WERI-Rb-1 (cell line): ENCODE measurements at regions not wholly inside any gene's neighbourhood (a gene's known extent, or its start where the extent isn't known, plus 50 kb on each side); places are given as distances from the start of the nearest gene placed in this dataset.

Experiments used
- DNase-seq: peaks from one replicate; pipeline ENCODE4 v3.0.0-alpha.2; 2020
- H3K27ac ChIP-seq: fragments of 250-450 bp; sonication (Bioruptor Pico); 2 replicates; pipeline ENCODE4 v1.5.1; 2020; ENCODE audit warnings: mild to moderate bottlenecking, moderate library complexity
- H3K27me3 ChIP-seq: fragments of 250-450 bp; sonication (Bioruptor Pico); 2 replicates; pipeline ENCODE4 v1.5.1; 2021; ENCODE audit warnings: mild to moderate bottlenecking, low read depth, moderate library complexity; ENCODE audit not compliant: insufficient read depth, severe bottlenecking
- H3K36me3 ChIP-seq: fragments of 250-450 bp; sonication (Bioruptor Pico); 2 replicates; pipeline ENCODE4 v1.5.1; 2020; ENCODE audit warnings: mild to moderate bottlenecking, moderate library complexity
- H3K4me3 ChIP-seq: 2 replicates; pipeline ENCODE4 v1.5.1; 2011; ENCODE audit warnings: low read depth, mild to moderate bottlenecking, control low read depth, low read length
- H3K9me3 ChIP-seq: fragments of 250-450 bp; sonication (Bioruptor Pico); 2 replicates; pipeline ENCODE4 v1.5.1; 2021; ENCODE audit warnings: mild to moderate bottlenecking, moderate library complexity; ENCODE audit not compliant: severe bottlenecking
- CTCF ChIP-seq: IDR thresholded peaks from 2 replicates; pipeline ENCODE4 v1.5.1; 2011; ENCODE audit warnings: low read depth, mild to moderate bottlenecking, control low read depth, inconsistent platforms, low read length

DNA sequence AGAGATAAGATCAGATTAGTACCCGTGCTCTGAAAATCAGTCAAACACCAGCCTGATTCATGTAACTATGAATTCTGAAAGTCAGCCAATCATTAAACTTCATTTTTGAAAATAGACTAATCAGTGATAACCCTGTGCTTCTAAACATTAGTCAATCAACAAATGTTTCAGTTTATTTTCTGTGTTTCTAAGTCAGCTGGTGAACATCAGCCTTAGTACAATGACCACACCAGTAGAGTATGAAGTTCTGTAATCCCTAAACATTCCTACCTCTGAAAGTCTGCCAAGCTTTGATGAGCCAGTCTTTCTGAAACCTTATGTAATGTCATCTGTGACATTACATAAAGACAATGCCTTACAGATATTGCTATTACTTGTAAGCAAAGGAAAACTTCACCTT, 807.4 kb upstream of the CRIM1 start:
- H3K27me3 ChIP-seq, result no peaks in the 10 kb centered on the region
- no peak for TF ChIP-seq CTCF
- no peak for DNase-seq
- no peaks in the 10 kb centered on the region for H3K36me3 ChIP-seq
- H3K27ac ChIP-seq, result no peak overlapping the region
- no peak overlapping the region for H3K4me3 ChIP-seq
- no peaks in the 10 kb centered on the region for H3K9me3 ChIP-seq

- DNase-seq, result no peak
- Histone ChIP-seq H3K4me3 (no peak overlapping the region), H3K27ac (no peak overlapping the region), H3K36me3 (no peaks in the 10 kb centered on the region), H3K27me3 (no peaks in the 10 kb centered on the region), H3K9me3 (no peaks in the 10 kb centered on the region)
- TF ChIP-seq CTCF, result no peak
Measured at GRCh38 chr2:35545301-35545700, 810.3 kb upstream of the CRIM1 start.

DNA sequence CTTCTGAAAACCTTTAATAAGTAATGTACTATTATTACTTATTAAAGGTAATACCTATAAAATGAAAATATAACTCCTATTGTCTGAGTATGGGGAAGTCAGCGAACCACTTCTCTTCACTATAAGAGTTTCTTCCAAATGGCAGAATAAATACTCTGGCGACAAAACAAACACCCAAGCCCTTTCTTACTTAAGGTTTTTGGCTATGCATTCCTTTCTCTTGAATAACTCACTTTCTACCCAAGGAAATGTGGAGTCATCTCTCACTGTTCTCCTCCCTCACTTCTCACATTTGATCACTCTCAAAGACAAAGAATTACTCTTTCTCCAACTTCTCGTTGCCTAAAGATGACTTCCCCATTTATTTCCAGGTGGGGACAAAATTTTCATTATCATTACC, 816.8 kb upstream of the CRIM1 start:
- Histone ChIP-seq H3K4me3 (no peak overlapping the region), H3K27me3 (no peaks in the 10 kb centered on the region), H3K36me3 (no peaks in the 10 kb centered on the region), H3K27ac (no peak overlapping the region), H3K9me3 (no peaks in the 10 kb centered on the region)
- no peak for DNase-seq
- no peak for TF ChIP-seq CTCF

DNA sequence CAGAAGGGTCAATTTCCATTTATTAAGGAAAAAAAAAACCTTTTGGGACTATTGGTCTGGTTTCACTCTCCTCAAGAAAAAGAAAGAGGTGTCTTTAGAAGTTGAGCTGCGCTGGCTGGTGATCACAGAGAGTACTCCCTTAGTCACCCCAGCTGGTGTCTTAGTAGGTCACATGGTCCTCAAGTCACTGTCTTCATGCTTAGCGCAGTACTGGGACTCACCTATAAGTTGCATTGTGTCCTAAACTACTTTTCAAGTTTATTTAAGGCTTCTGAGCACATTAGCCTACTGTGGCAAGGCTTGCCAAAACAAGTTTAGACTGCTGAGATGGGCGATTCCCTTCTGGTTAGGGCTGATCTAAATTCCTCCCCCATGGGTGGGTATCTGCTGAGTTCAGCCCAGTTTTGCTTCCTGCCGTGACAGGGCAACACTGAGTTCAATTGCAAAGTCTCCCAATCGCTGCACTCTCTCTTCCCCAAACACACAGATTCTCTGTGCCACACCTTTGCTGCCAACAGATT, 824.9 kb upstream of the CRIM1 start:
- H3K4me3 ChIP-seq, result no peak overlapping the region
- H3K36me3 ChIP-seq, result no peaks in the 10 kb centered on the region
- H3K27me3 ChIP-seq, result no peaks in the 10 kb centered on the region
- no peak for DNase-seq
- H3K27ac ChIP-seq, result no peak overlapping the region
- H3K9me3 ChIP-seq, result no peaks in the 10 kb centered on the region
- TF ChIP-seq CTCF, result no peak

- DNase-seq, result no peak
- H3K36me3 ChIP-seq, result no peaks in the 10 kb centered on the region
- no peak overlapping the region for H3K4me3 ChIP-seq
- H3K27me3 ChIP-seq, result no peaks in the 10 kb centered on the region
- H3K27ac ChIP-seq, result no peak overlapping the region
- no peaks in the 10 kb centered on the region for H3K9me3 ChIP-seq
- no peak for TF ChIP-seq CTCF
Measured at GRCh38 chr2:35526741-35527140, 828.8 kb upstream of the CRIM1 start.

- no peak for DNase-seq
- Histone ChIP-seq H3K9me3 (peaks cover 4% of the 10 kb centered on the region), H3K27me3 (no peaks in the 10 kb centered on the region), H3K27ac (no peak overlapping the region), H3K4me3 (no peak overlapping the region), H3K36me3 (no peaks in the 10 kb centered on the region)
- TF ChIP-seq CTCF, result no peak
Measured at GRCh38 chr2:35522450-35522849, 833.1 kb upstream of the CRIM1 start.
